ENCODE measurements at regions not wholly inside any gene's neighbourhood (a gene's known extent, or its start where the extent isn't known, plus 50 kb on each side); places are given as distances from the start of the nearest gene placed in this dataset.

DNA sequence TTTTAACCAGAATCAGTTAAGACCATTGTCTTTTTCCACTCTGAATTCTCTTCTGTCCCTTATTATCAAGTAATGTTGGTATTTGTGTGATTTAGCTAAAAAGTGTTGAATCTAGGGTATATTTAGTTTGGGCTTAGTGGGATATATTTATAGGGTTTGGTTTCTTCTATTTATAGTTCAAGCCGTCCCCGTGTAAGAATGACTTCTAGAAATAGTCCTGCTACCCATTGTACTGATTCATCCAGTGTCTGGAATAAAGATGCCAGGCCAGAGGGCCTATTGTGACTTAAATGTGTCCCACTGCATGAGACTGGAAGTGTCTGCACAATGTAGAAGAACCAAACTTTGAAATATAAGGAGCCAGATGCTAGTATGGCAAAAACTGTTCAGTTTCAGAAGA is 364.8 kb downstream of the TNS1 start:
- in situ Hi-C loops (cut with MboI) = no loop called here
- no peak for FAIRE-seq
- no peak for ATAC-seq

DNA sequence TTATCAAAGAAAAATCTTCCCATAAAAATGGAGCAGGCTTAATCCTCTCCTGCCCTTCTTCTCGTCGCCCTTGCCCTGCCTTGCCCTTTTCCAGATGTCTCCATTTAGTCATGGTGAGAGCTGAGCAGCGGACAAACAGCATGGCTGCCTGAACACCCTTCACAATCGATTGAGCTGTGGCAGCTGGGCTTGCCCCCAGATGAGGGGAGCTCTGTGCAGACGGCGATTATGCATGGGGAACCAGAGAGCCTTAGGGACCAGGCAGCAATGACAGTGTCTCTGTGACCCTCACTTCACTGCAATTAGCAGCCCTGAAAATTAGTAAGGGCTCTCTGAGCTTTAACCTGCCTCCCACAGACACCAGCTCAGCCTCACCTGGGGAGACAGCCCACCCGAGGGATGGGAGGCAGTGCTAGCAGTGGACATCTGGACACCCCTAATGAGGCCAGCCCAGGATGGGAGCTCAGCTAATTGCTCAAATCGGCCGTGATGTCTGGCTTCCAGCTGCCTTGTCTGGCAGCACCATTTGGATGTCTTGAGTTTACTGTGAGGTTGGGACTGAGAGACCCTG is 365.7 kb downstream of the TNS1 start:
- H3K4me2 ChIP-seq (ENCODE audit: control insufficient read depth, insufficient read depth) = no peak overlapping the region
- TF ChIP-seq SIN3A (IDR thresholded peaks at IDR 0.05; ENCODE audit: low read depth, low read length) (no peak), ETV6 (conservative IDR thresholded peaks at IDR 0.05 in 1 of 2, IDR thresholded peaks at IDR 0.05 in 1 of 2; ENCODE audit: borderline replicate concordance in 1 of 2, low read depth in 1 of 2) (no peak)
- TF ChIP-seq, protein P1, sequence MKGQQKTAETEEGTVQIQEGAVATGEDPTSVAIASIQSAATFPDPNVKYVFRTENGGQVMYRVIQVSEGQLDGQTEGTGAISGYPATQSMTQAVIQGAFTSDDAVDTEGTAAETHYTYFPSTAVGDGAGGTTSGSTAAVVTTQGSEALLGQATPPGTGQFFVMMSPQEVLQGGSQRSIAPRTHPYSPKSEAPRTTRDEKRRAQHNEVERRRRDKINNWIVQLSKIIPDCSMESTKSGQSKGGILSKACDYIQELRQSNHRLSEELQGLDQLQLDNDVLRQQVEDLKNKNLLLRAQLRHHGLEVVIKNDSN (IDR thresholded peaks at IDR 0.05; ENCODE audit: borderline replicate concordance, extremely low read length, insufficient read depth, low read depth, low read length) = no peak
- TF ChIP-seq, protein P2, sequence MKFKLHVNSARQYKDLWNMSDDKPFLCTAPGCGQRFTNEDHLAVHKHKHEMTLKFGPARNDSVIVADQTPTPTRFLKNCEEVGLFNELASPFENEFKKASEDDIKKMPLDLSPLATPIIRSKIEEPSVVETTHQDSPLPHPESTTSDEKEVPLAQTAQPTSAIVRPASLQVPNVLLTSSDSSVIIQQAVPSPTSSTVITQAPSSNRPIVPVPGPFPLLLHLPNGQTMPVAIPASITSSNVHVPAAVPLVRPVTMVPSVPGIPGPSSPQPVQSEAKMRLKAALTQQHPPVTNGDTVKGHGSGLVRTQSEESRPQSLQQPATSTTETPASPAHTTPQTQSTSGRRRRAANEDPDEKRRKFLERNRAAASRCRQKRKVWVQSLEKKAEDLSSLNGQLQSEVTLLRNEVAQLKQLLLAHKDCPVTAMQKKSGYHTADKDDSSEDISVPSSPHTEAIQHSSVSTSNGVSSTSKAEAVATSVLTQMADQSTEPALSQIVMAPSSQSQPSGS (IDR thresholded peaks at IDR 0.05; ENCODE audit: low read length) = no peak
- ChIA-PET RAD21 (ENCODE audit: unreplicated experiment) (interaction anchor here (1.1 kb wide), 1 partner anchor 14 kb away, joined by 3 read pairs; no protein-coding TSS in a partner anchor), SMC1A (ENCODE audit: uncharacterized antibody, unreplicated experiment) (no interaction called here), CTCF (interaction anchor here (6.1 kb wide), 1 partner anchor 14 kb away, joined by 32 read pairs; no protein-coding TSS in a partner anchor), POLR2A (no interaction called here)
- ATAC-seq (no peak), DNase-seq (ENCODE audit: low read depth, low spot score) (no peak), FAIRE-seq (no peak)
- WGBS (ENCODE audit: insufficient coverage, insufficient replicate concordance, low lambda C conversion rate, missing lambda C conversion rate) = 37% methylated on average over 9 of the region's 9 CpGs
- H3K79me2 ChIP-seq (ENCODE audit: control insufficient read depth, insufficient read depth, low read length) = no peaks in the 10 kb centered on the region
- H3K27ac ChIP-seq (ENCODE audit: control insufficient read depth, insufficient read depth) = no peak overlapping the region
- BruUV-seq (replicated peaks) = no TSS peak
- no peak overlapping the region for H3K4me3 ChIP-seq
- H2AFZ ChIP-seq (ENCODE audit: control insufficient read depth, low read depth, low read length) = no peak overlapping the region
- peaks cover 0 to 2% of the 10 kb centered on the region in 2 experiments; a peak in 3 of 4 replicates for H3K27me3 ChIP-seq (replicated peaks in 1 of 2; ENCODE audit: control insufficient read depth in 2 of 2, insufficient read depth in 2 of 2, low read length in 1 of 2)
- no peaks in the 10 kb centered on the region for H3K36me3 ChIP-seq (ENCODE audit: control insufficient read depth in 2 of 2, insufficient read depth in 2 of 2, low read length in 1 of 2)
- no peaks in the 10 kb centered on the region for H3K9me3 ChIP-seq (replicated peaks; ENCODE audit: control insufficient read depth, insufficient read depth, low read length)
- in situ Hi-C loops (cut with MboI) = no loop called here
- H3K4me1 ChIP-seq (ENCODE audit: control insufficient read depth, insufficient read depth, low read length) = no peaks in the 10 kb centered on the region
- no peaks in the 10 kb centered on the region for H4K20me1 ChIP-seq (ENCODE audit: control insufficient read depth, insufficient read depth)
- H3K9ac ChIP-seq (ENCODE audit: control insufficient read depth, insufficient read depth, low read length) = no peak overlapping the region
- intact Hi-C loops (cut with micrococcal nuclease; ENCODE audit: unreplicated experiment) = no loop called here

More for the DNA sequence above, 364.8 kb downstream of the TNS1 start:
- SMC1A ChIA-PET (ENCODE audit: uncharacterized antibody, unreplicated experiment) = no interaction called here
- Histone ChIP-seq H3K4me1 (ENCODE audit: control insufficient read depth, insufficient read depth, low read length) (no peaks in the 10 kb centered on the region), H2AFZ (ENCODE audit: control insufficient read depth, low read depth, low read length) (no peak overlapping the region), H3K4me2 (ENCODE audit: control insufficient read depth, insufficient read depth) (no peak overlapping the region), H4K20me1 (ENCODE audit: control insufficient read depth, insufficient read depth) (no peaks in the 10 kb centered on the region), H3K79me2 (ENCODE audit: control insufficient read depth, insufficient read depth, low read length) (no peaks in the 10 kb centered on the region), H3K9me3 (replicated peaks; ENCODE audit: control insufficient read depth, insufficient read depth, low read length) (no peaks in the 10 kb centered on the region), H3K27ac (ENCODE audit: control insufficient read depth, insufficient read depth) (no peak overlapping the region), H3K9ac (ENCODE audit: control insufficient read depth, insufficient read depth, low read length) (no peak overlapping the region), H3K4me3 (no peak overlapping the region), H3K27me3 (replicated peaks in 1 of 2; ENCODE audit: control insufficient read depth in 2 of 2, insufficient read depth in 2 of 2, low read length in 1 of 2) (peaks cover 0 to 2% of the 10 kb centered on the region in 2 experiments; a peak in 3 of 4 replicates), H3K36me3 (ENCODE audit: control insufficient read depth in 2 of 2, insufficient read depth in 2 of 2, low read length in 1 of 2) (no peaks in the 10 kb centered on the region)
- WGBS (ENCODE audit: insufficient coverage, insufficient replicate concordance, low lambda C conversion rate, missing lambda C conversion rate) = 0% methylated on average over 2 of the region's 2 CpGs
- CTCF ChIA-PET = interaction anchor here (6.1 kb wide), 1 partner anchor 13 kb away, joined by 32 read pairs; no protein-coding TSS in a partner anchor
- intact Hi-C loops (cut with micrococcal nuclease; ENCODE audit: unreplicated experiment) = no loop called here
- POLR2A ChIA-PET = no interaction called here
- no TSS peak for BruUV-seq (replicated peaks)
- no peak for DNase-seq (ENCODE audit: low read depth, low spot score)
- TF ChIP-seq RCOR1 (conservative IDR thresholded peaks at IDR 0.05; ENCODE audit: low read depth, low read length) (no peak), SPI1 (IDR thresholded peaks at IDR 0.05; ENCODE audit: borderline replicate concordance, insufficient read depth, low read depth, low read length) (no peak), KDM1A (IDR thresholded peaks at IDR 0.05; ENCODE audit: borderline replicate concordance) (no peak), ZZZ3 (IDR thresholded peaks at IDR 0.05; ENCODE audit: control insufficient read depth, insufficient read length, low read depth) (no peak)
- RAD21 ChIA-PET (ENCODE audit: unreplicated experiment) = no interaction called here

All from GM12878 (cell line).